Naive thymus-derived CD8-positive, alpha-beta T cell (primary cell): ENCODE measurements at regions not wholly inside any gene's neighbourhood (a gene's known extent, or its start where the extent isn't known, plus 50 kb on each side); places are given as distances from the start of the nearest gene placed in this dataset.

ENCODE experiments used
- ATAC-seq, 2 donors: fragments of 150-1000 bp; cut with Tn5 transposase in 1 of 2; sonication (Bioruptor Pico), chemical (Tn5 transposase) in 1 of 2; 1 replicate in 1 of 2; 2 replicates in 1 of 2; pipeline ENCODE4 v1.10.0; 2021; ENCODE audit warnings: mild to moderate bottlenecking in 2 of 2, moderate library complexity in 2 of 2
- POLR2A ChIA-PET: fragments of 350-600 bp; sonication (Branson Sonifier 250); formaldehyde crosslinking; loops from one replicate; lab custom pipeline; 2021; ENCODE audit warnings: antibody characterized with exemption; lab: Charles Lee
- DNase-seq, 10 donors: peaks; one replicate each; pipeline versions ENCODE4 v3.0.0 to v3.0.0-alpha.2; 2020 to 2022
- H3K27ac Mint-ChIP-seq, 10 donors: one replicate each; pipeline ENCODE4 v1.8.0; 2020 to 2022; ENCODE audit warnings: mild to moderate bottlenecking in 10 of 10, mixed read lengths in 10 of 10, moderate library complexity in 4 of 10, inconsistent platforms in 1 of 10
- H3K27me3 Mint-ChIP-seq, 5 donors: one replicate each; pipeline ENCODE4 v1.8.0; 2021 to 2022; ENCODE audit warnings: mixed read lengths in 5 of 5
- H3K36me3 Mint-ChIP-seq, 3 donors: one replicate each; pipeline ENCODE4 v1.8.0; 2020 to 2022; ENCODE audit warnings: mixed read lengths in 3 of 3, mild to moderate bottlenecking in 2 of 3, inconsistent platforms in 1 of 3
- H3K4me1 Mint-ChIP-seq, 4 donors: one replicate each; pipeline ENCODE4 v1.8.0; 2021 to 2022; ENCODE audit warnings: mixed read lengths in 4 of 4
- H3K4me3 Mint-ChIP-seq, 10 donors: one replicate each; pipeline ENCODE4 v1.8.0; 2020 to 2022; ENCODE audit warnings: mild to moderate bottlenecking in 10 of 10, mixed read lengths in 10 of 10, moderate library complexity in 6 of 10, inconsistent platforms in 1 of 10
- H3K9me3 Mint-ChIP-seq, 9 donors: one replicate each; pipeline ENCODE4 v1.8.0; 2020 to 2022; ENCODE audit warnings: mixed read lengths in 9 of 9, mild to moderate bottlenecking in 3 of 9, inconsistent platforms in 1 of 9, moderate library complexity in 1 of 9

DNA sequence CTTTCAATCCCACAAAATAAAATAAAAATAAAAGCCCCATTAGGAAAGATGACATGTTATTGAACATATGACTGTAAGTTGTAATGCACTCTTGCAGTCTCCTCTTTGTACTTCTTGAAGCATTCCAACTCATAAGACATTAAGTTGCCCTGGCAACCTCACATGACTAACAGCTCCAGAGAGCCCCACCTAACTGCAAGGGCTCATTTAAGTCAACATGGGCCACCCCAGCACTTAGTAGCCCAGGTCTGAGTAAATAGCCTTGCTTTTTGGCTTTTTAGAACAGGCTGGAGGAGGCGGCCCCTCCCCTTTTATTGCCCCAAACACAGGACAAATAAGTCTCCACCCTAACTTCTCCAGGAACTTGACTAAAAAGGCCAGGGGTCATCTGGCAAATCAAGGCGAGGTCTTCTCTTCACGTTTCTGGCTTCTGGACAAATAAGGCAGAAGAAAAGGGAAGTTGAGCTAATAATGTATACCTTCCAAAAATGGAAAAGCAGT, 135.1 kb downstream of the TMCO5A start:
- POLR2A ChIA-PET = no interaction called here
- peaks cover 47 to 86% (median 55%) of the 10 kb centered on the region in 5 donors for H3K27me3 Mint-ChIP-seq
- H3K4me3 Mint-ChIP-seq = no peak overlapping the region
- DNase-seq (no peak), ATAC-seq (no peak)
- peaks cover 8 to 34% (median 21%) of the 10 kb centered on the region in 4 donors for H3K4me1 Mint-ChIP-seq
- H3K36me3 Mint-ChIP-seq = peaks cover 0 to 3% (median 0%) of the 10 kb centered on the region in 3 donors
- peak overlapping the region in 1 of 10 donors; percentile 25 for H3K27ac Mint-ChIP-seq
- H3K9me3 Mint-ChIP-seq = peaks cover 0 to 2% (median 0%) of the 10 kb centered on the region in 9 donors

DNA sequence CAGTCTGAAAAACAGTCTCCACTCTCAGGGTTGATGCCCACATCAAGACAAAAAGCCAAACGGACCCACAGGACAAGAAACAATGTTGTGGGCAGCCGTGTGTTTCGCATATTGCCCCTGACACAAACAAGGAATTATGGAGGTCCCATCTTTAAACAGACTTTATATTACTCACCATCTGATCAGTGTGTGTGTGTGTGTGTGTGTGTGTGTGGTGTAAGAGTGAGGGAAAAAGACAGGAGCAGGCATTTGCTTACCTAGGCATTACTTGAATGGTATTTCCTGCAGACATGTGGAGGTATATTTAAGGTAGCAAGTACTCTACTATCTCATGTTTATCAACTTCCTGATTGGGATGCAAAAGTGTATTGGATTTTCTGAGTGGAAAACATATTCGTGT, 136.3 kb downstream of the TMCO5A start:
- Mint-ChIP-seq H3K4me3 (no peak overlapping the region), H3K36me3 (peaks cover 0 to 2% (median 0%) of the 10 kb centered on the region in 3 donors), H3K27me3 (peaks cover 48 to 93% (median 57%) of the 10 kb centered on the region in 5 donors), H3K9me3 (peaks cover 0 to 2% (median 0%) of the 10 kb centered on the region in 9 donors), H3K27ac (no peak overlapping the region), H3K4me1 (peaks cover 8 to 32% (median 21%) of the 10 kb centered on the region in 4 donors)
- POLR2A ChIA-PET = no interaction called here
- DNase-seq (no peak), ATAC-seq (no peak)

DNA sequence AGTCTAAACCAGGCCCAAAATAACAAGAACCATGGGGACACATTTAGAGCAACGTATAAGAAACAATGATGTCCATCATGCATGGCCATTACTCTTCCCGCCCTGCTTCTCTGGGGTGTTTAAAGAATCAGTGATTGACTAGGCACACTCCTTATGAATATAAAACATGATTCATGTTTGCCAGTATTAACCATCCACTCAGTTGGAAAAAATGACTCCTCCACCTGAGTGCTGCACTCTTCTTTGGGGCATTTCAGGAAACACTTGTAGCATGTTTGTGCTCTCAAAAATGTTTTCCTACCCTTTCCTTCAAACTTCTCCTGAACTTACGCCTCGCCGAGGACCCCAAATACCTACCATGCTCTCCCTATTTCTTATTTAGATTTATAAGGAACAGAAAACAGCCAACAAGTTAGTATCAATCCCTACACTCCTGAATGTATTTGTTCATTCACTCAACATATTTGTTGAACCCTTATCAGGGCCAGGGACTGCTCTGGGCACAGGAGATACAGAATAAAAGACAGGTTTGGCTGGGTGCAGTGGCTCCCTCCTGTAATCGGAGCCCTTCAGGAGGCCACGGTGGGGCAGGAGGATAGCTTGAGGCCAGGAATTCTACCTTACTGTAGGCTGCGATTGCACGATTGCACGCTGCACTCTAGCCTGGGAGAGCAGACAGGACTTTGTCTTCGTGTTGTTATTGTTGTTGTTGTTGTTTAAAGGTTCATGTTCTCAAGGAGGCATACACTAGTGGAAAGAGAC, 137.0 kb downstream of the TMCO5A start:
- peaks cover 47 to 93% (median 54%) of the 10 kb centered on the region in 5 donors for H3K27me3 Mint-ChIP-seq
- peaks cover 0 to 2% (median 0%) of the 10 kb centered on the region in 9 donors for H3K9me3 Mint-ChIP-seq
- no peaks in the 10 kb centered on the region for H3K36me3 Mint-ChIP-seq
- peaks cover 8 to 31% (median 21%) of the 10 kb centered on the region in 4 donors for H3K4me1 Mint-ChIP-seq
- DNase-seq (no peak), ATAC-seq (no peak)
- POLR2A ChIA-PET = no interaction called here
- peak overlapping the region in 3 of 10 donors; percentile 33 to 35 (median 33) for H3K4me3 Mint-ChIP-seq
- H3K27ac Mint-ChIP-seq = no peak overlapping the region

DNA sequence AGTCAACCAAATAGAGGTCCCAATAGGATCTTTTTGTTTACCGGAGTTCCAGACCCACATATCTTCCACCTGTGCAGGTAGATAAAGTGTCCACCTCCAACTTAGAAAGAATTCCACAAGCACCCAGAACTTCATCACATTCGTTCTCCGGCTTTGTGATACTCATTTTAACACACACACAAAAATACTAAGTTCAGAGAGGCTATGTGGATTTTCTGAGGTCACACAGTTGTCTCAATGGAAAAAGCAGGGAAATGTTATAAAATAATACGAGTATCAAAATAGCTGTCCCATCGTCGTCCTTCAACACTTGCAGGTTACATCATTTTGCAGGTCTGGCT, 137.5 kb downstream of the TMCO5A start:
- Mint-ChIP-seq H3K27me3 (peaks cover 47 to 90% (median 51%) of the 10 kb centered on the region in 5 donors), H3K27ac (peak overlapping the region in 1 of 10 donors; percentile 11), H3K4me3 (peak overlapping the region in 6 of 10 donors; percentile 33 to 80 (median 45)), H3K36me3 (no peaks in the 10 kb centered on the region), H3K9me3 (peaks cover 0 to 2% (median 0%) of the 10 kb centered on the region in 9 donors), H3K4me1 (peaks cover 8 to 33% (median 21%) of the 10 kb centered on the region in 4 donors)
- no peak for DNase-seq
- no peak for ATAC-seq
- POLR2A ChIA-PET = no interaction called here

DNA sequence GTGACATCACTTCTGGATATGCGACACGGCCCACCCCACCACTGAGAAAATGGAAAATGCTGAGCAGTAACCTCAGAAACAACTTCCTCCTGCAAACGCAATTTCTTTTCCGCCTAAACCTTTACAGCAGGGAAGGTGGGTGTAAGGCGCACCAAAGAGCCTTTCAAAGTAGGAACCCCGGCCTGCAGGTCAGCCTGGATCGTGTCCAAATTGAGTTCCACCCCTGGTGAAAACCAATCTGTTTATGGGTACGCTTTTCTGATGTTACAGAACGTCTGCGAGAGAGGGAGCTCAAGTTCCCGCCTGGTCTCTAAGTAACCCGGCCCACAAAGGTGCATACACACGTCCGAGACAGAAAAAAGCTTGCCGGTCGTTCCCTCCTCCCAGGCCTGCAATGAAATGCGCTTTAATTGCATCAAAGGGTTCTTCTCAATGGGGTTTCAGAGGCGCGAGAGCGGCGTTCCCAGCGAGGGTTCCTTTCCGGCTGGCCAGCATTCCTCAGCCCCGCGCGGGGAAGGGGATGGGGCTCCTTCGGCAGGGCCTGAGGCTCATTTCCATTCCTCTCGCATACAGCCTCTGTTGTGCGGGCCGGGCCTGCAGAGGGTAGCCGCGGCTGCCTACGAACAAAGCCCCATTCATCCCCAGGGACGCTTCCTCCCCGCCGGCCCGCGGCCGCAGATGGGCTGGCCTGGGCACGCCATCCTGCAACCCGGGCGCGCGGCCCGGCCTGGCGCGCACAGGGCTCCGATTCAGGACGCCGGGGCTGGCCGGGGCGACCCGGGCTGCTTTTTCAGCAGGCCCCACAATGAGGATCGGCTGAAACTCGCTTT, 138.1 kb downstream of the TMCO5A start:
- Mint-ChIP-seq H3K27ac (no peak overlapping the region), H3K36me3 (no peaks in the 10 kb centered on the region), H3K9me3 (peaks cover 0 to 2% (median 0%) of the 10 kb centered on the region in 9 donors), H3K4me1 (peaks cover 8 to 33% (median 21%) of the 10 kb centered on the region in 4 donors), H3K27me3 (peaks cover 48 to 85% (median 51%) of the 10 kb centered on the region in 5 donors), H3K4me3 (peak overlapping the region; percentile 21 to 80 (median 46))
- DNase-seq (peak in 1 of 10 donors; percentile 3), ATAC-seq (no peak)
- POLR2A ChIA-PET = no interaction called here

DNA sequence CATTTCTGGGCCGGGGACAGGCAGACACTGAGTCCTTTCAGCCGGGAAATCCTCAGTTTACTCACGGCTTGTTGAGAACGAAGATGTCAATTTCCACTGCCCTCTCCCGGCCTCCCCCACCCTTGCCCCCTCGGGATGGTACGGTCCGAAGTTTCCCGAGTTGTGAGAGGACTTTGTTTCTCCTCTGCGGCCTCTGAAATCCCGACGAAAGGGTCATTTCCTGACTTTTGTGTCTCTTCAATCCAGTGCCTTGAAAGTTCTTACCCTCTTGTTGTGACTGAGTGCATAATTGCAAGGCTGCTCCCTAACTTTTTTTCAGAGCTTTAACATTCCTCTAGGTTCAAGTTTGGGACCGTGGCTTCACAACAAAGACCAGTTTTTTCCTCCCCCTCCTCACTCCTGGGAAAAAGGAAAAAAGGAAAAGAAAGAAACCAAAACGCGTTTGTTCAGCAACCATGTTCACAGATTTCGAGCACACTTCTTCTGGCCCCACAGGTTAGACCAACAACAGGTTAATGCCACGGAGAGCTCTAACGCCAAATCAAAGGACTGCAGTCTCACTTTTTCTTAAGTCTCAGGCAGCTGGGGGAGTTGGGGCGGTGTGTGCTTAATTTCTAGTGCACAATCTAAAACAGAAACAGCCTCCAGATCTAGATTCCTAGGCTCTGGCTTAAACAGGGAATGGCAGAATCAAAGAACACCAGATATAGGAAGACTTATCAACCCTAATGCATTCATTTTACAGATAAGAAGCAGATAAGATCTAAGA, 138.9 kb downstream of the TMCO5A start:
- ATAC-seq (no peak), DNase-seq (no peak)
- Mint-ChIP-seq H3K36me3 (no peaks in the 10 kb centered on the region), H3K4me3 (peak overlapping the region in 7 of 10 donors; percentile 13 to 60 (median 50)), H3K27me3 (peaks cover 41 to 78% (median 46%) of the 10 kb centered on the region in 5 donors), H3K4me1 (peaks cover 8 to 31% (median 21%) of the 10 kb centered on the region in 4 donors), H3K9me3 (peaks cover 0 to 2% (median 0%) of the 10 kb centered on the region in 9 donors), H3K27ac (no peak overlapping the region)
- POLR2A ChIA-PET = no interaction called here

DNA sequence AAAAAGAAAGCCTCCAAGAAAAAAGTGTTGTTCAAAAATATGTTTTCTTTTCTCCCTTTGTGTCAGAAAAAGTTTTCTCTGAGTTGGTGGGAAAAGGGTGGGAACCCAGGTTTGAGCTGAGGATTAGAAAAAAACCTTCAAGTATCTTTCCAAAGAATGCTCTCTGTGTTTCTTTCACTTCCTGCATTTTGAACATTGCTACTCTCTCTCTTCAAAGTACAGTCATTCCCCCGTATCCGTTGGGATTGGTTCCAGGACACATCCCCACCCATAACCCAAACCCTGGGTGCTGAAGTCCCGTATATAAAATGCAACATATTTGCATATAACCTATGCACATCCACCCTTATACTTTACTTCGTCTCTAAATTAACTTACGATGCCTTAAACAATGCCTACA, 139.6 kb downstream of the TMCO5A start:
- H3K4me1 Mint-ChIP-seq = peaks cover 8 to 27% (median 20%) of the 10 kb centered on the region in 4 donors
- ATAC-seq = no peak
- no peak for DNase-seq
- no peak overlapping the region for H3K27ac Mint-ChIP-seq
- peaks cover 39 to 72% (median 46%) of the 10 kb centered on the region in 5 donors for H3K27me3 Mint-ChIP-seq
- POLR2A ChIA-PET = no interaction called here
- H3K4me3 Mint-ChIP-seq = peak overlapping the region in 1 of 10 donors; percentile 36
- no peaks in the 10 kb centered on the region for H3K36me3 Mint-ChIP-seq
- H3K9me3 Mint-ChIP-seq = peaks cover 0 to 2% (median 0%) of the 10 kb centered on the region in 9 donors

DNA sequence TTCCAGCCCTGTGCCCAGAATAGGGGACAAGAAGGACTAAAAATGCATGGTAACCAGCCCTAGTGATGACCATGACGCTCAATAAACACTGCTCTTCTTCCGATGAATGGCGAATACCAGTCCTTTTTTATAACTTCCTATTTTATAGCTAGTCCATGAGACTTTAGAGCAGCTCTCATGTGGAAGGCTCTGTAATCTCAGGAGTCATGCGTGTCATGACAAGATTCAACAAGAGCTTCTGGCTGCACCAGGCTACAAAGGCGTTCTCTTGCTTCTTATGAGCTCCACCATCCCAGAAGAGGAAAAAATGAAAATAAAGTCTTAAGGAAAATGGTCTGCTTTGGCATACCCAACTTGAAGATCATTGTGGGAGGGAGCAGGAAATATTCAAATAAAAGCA, 141.0 kb downstream of the TMCO5A start:
- Mint-ChIP-seq H3K27me3 (peaks cover 28 to 57% (median 40%) of the 10 kb centered on the region in 5 donors), H3K4me1 (peaks cover 8 to 19% (median 14%) of the 10 kb centered on the region in 4 donors), H3K27ac (no peak overlapping the region), H3K36me3 (no peaks in the 10 kb centered on the region), H3K4me3 (no peak overlapping the region), H3K9me3 (peaks cover 0 to 2% (median 0%) of the 10 kb centered on the region in 9 donors)
- ATAC-seq = no peak
- no peak for DNase-seq
- POLR2A ChIA-PET = no interaction called here

DNA sequence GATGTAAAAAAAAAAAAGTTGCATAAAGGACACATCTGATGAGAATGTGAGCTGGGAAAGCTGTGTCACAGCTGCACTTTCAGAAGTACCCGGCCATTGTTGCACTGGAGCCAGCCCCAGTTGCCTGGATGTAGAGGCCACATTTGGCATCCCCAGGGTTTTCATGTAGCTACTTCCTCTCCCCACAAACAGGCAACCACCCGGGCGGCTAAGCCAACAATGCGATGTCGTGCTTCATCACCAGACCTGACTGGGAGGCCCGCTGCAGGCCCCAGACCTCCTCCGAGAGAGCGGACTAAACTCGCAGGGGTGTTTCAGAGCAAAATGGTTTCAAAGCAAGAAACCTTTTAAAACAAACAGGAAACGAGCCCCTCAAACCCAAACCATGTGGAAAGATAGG, 142.3 kb downstream of the TMCO5A start:
- POLR2A ChIA-PET = no interaction called here
- Mint-ChIP-seq H3K36me3 (no peaks in the 10 kb centered on the region), H3K4me1 (peaks cover 7 to 13% (median 10%) of the 10 kb centered on the region in 4 donors), H3K27me3 (peaks cover 14 to 44% (median 27%) of the 10 kb centered on the region in 5 donors), H3K4me3 (no peak overlapping the region), H3K9me3 (no peaks in the 10 kb centered on the region), H3K27ac (no peak overlapping the region)
- DNase-seq (no peak), ATAC-seq (no peak)

DNA sequence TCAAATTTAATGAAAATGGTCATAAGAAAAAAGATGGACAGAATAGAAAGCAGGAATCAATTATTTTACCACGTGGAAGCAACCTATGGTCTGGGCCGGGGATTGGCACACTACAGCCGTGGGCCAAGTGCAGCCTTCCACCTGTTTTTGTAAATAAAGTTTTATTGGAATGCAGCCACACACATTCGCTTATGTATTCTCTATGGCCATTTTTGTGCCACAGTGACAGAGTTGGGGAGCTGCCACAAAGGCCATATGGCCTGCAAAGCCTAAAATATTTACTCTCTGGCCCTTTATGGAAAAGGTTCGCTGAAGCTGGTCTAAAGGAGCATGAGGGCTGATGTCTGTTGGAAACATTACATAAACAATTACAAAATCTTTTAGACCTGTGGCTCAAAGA, 144.8 kb downstream of the TMCO5A start:
- Mint-ChIP-seq H3K9me3 (no peaks in the 10 kb centered on the region), H3K36me3 (no peaks in the 10 kb centered on the region), H3K4me1 (peaks cover 0 to 7% (median 0%) of the 10 kb centered on the region in 4 donors), H3K27ac (no peak overlapping the region), H3K27me3 (peaks cover 6 to 32% (median 12%) of the 10 kb centered on the region in 5 donors), H3K4me3 (no peak overlapping the region)
- DNase-seq (no peak), ATAC-seq (no peak)
- POLR2A ChIA-PET = no interaction called here

DNA sequence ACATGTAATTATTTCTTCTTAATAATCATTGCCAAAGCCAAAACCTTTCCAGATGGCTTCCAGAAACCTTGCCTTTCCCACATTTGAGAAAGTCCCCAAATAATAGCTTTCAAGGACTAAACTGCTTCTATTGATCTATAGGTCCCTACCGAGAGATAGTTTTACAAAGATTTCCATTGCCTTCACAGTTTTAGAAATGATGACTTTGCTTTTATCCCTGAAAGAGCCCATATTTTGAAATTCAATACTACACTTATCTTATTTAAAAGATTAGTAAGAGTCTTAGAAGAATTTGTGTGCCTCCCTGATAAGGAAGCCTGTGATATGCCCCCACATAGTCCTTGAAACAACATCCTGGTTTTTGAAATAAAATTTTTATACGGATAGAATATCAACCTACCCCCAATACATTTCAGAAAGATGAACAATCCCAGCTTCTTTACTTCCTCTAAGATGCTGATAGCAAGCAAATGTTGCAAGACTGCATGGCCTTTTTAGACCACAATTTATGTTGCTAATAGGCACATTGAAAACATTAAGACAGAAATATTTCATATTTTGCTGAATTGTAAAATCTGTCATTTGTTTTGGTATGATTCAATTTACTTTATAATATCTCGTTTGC, 146.3 kb downstream of the TMCO5A start:
- DNase-seq (no peak), ATAC-seq (no peak)
- Mint-ChIP-seq H3K9me3 (peaks cover 0 to 3% (median 0%) of the 10 kb centered on the region in 9 donors), H3K27me3 (peaks cover 2 to 28% (median 4%) of the 10 kb centered on the region in 5 donors), H3K4me3 (no peak overlapping the region), H3K27ac (no peak overlapping the region), H3K36me3 (no peaks in the 10 kb centered on the region), H3K4me1 (peaks cover 0 to 21% (median 4%) of the 10 kb centered on the region in 4 donors)
- POLR2A ChIA-PET = no interaction called here

DNA sequence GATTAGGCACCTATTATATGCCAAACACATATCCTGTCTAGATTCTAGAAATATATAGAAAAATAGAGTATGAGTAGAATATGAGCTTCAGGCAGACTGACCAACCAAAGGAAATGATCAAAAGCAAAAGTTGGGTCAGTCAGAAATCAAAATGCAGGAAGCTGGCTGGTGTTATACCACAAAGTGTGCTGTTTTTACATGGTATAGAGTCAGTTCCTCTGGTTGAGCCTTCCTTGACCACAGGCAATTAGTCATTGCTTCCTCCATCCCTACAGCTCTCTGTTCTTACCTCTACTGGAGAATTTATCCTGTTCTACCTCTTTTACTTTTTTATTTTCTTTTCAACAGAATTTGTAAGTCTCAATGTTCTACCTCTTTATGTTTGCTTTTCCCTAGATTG, 149.8 kb downstream of the TMCO5A start:
- no peak overlapping the region for H3K27ac Mint-ChIP-seq
- H3K27me3 Mint-ChIP-seq = peaks cover 4 to 47% (median 13%) of the 10 kb centered on the region in 5 donors
- POLR2A ChIA-PET = no interaction called here
- no peaks in the 10 kb centered on the region for H3K36me3 Mint-ChIP-seq
- no peak for DNase-seq
- no peak for ATAC-seq
- H3K9me3 Mint-ChIP-seq = peaks cover 0 to 3% (median 0%) of the 10 kb centered on the region in 9 donors
- H3K4me1 Mint-ChIP-seq = peaks cover 0 to 29% (median 4%) of the 10 kb centered on the region in 4 donors
- no peak overlapping the region for H3K4me3 Mint-ChIP-seq
